ENCODE measurements at regions not wholly inside any gene's neighbourhood (a gene's known extent, or its start where the extent isn't known, plus 50 kb on each side); places are given as distances from the start of the nearest gene placed in this dataset.

GRCh38 chr17:56658648-56659047, 65.1 kb downstream of the NOG start:
- TF ChIP-seq, protein P1, sequence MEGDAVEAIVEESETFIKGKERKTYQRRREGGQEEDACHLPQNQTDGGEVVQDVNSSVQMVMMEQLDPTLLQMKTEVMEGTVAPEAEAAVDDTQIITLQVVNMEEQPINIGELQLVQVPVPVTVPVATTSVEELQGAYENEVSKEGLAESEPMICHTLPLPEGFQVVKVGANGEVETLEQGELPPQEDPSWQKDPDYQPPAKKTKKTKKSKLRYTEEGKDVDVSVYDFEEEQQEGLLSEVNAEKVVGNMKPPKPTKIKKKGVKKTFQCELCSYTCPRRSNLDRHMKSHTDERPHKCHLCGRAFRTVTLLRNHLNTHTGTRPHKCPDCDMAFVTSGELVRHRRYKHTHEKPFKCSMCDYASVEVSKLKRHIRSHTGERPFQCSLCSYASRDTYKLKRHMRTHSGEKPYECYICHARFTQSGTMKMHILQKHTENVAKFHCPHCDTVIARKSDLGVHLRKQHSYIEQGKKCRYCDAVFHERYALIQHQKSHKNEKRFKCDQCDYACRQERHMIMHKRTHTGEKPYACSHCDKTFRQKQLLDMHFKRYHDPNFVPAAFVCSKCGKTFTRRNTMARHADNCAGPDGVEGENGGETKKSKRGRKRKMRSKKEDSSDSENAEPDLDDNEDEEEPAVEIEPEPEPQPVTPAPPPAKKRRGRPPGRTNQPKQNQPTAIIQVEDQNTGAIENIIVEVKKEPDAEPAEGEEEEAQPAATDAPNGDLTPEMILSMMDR (IDR thresholded peaks at IDR 0.05; ENCODE audit: unreplicated experiment), result no peak
- no peak for DNase-seq (ENCODE audit: low spot score)
- H3K27me3 Mint-ChIP-seq (ENCODE audit: unreplicated experiment), result peaks cover 4% of the 10 kb centered on the region
- H3K4me1 Mint-ChIP-seq (ENCODE audit: unreplicated experiment), result peaks cover 9% of the 10 kb centered on the region
- no peaks in the 10 kb centered on the region for H3K9me3 Mint-ChIP-seq (ENCODE audit: unreplicated experiment)
- H3K27ac Mint-ChIP-seq (ENCODE audit: unreplicated experiment), result no peak overlapping the region
- no peak overlapping the region for H3K4me3 Mint-ChIP-seq (ENCODE audit: unreplicated experiment)
- no peaks in the 10 kb centered on the region for H3K36me3 Mint-ChIP-seq (ENCODE audit: low read depth, unreplicated experiment)

GRCh38 chr17:56659622-56660021, 66.1 kb downstream of the NOG start:
- H3K9me3 Mint-ChIP-seq (ENCODE audit: unreplicated experiment), result no peaks in the 10 kb centered on the region
- DNase-seq (ENCODE audit: low spot score), result no peak
- H3K4me1 Mint-ChIP-seq (ENCODE audit: unreplicated experiment), result peaks cover 9% of the 10 kb centered on the region
- no peak overlapping the region for H3K27ac Mint-ChIP-seq (ENCODE audit: unreplicated experiment)
- no peak overlapping the region for H3K4me3 Mint-ChIP-seq (ENCODE audit: unreplicated experiment)
- TF ChIP-seq, protein P1 (IDR thresholded peaks at IDR 0.05; ENCODE audit: unreplicated experiment), result no peak
- H3K36me3 Mint-ChIP-seq (ENCODE audit: low read depth, unreplicated experiment), result no peaks in the 10 kb centered on the region
- H3K27me3 Mint-ChIP-seq (ENCODE audit: unreplicated experiment), result peaks cover 7% of the 10 kb centered on the region

DNA sequence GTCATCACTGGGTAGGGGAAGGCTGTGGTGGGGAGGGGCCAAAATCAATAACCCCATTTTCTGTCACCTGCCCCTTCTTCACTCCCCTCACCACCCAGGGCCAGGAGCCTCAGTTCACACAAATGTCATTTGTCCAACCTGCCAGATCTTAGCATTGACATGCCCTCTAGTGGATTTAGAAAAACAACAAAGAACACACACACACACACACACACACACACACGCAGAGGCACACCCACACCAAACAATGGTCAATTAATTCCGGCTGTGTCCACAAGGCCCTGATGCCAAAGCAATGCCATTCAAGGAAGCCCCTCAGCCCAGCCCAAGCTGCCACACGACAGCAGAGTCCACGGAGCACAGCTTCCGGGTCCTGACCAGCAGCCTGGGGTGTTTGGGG, 68.4 kb downstream of the NOG start:
- no peak overlapping the region for H3K27ac Mint-ChIP-seq (ENCODE audit: unreplicated experiment)
- DNase-seq (ENCODE audit: low spot score), result no peak
- no peak overlapping the region for H3K4me3 Mint-ChIP-seq (ENCODE audit: unreplicated experiment)
- TF ChIP-seq, protein P1 (IDR thresholded peaks at IDR 0.05; ENCODE audit: unreplicated experiment), result no peak
- H3K27me3 Mint-ChIP-seq (ENCODE audit: unreplicated experiment), result peaks cover 5% of the 10 kb centered on the region
- no peaks in the 10 kb centered on the region for H3K36me3 Mint-ChIP-seq (ENCODE audit: low read depth, unreplicated experiment)
- H3K9me3 Mint-ChIP-seq (ENCODE audit: unreplicated experiment), result no peaks in the 10 kb centered on the region
- H3K4me1 Mint-ChIP-seq (ENCODE audit: unreplicated experiment), result no peaks in the 10 kb centered on the region

DNA sequence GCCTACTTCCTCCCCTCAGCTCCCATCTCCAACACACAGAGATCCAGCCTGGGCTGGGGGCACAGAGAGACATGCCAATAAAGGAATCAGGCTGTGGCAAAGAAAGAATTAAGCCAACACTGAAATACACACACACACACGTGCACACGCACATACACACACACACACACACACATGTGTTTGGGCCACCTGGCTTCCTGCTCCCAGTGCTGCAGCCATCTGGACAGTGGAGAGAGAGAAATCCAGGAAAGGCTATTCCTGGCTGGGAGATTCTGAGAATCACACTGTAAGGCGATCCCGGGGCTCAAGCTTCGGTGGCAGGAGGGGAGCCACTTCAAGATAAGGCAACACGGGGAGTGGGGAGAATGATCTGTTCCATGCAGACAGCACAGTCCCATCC, 72.4 kb downstream of the NOG start:
- no peak overlapping the region for H3K27ac Mint-ChIP-seq (ENCODE audit: unreplicated experiment)
- H3K9me3 Mint-ChIP-seq (ENCODE audit: unreplicated experiment), result no peaks in the 10 kb centered on the region
- no peak for DNase-seq (ENCODE audit: low spot score)
- H3K4me3 Mint-ChIP-seq (ENCODE audit: unreplicated experiment), result no peak overlapping the region
- no peaks in the 10 kb centered on the region for H3K4me1 Mint-ChIP-seq (ENCODE audit: unreplicated experiment)
- H3K36me3 Mint-ChIP-seq (ENCODE audit: low read depth, unreplicated experiment), result no peaks in the 10 kb centered on the region
- TF ChIP-seq, protein P1 (IDR thresholded peaks at IDR 0.05; ENCODE audit: unreplicated experiment), result no peak
- peaks cover 5% of the 10 kb centered on the region for H3K27me3 Mint-ChIP-seq (ENCODE audit: unreplicated experiment)

- H3K27ac Mint-ChIP-seq (ENCODE audit: unreplicated experiment), result no peak overlapping the region
- H3K9me3 Mint-ChIP-seq (ENCODE audit: unreplicated experiment), result no peaks in the 10 kb centered on the region
- TF ChIP-seq, protein P1 (IDR thresholded peaks at IDR 0.05; ENCODE audit: unreplicated experiment), result no peak
- peaks cover 3% of the 10 kb centered on the region for H3K27me3 Mint-ChIP-seq (ENCODE audit: unreplicated experiment)
- H3K4me3 Mint-ChIP-seq (ENCODE audit: unreplicated experiment), result no peak overlapping the region
- no peak for DNase-seq (ENCODE audit: low spot score)
- no peaks in the 10 kb centered on the region for H3K36me3 Mint-ChIP-seq (ENCODE audit: low read depth, unreplicated experiment)
- H3K4me1 Mint-ChIP-seq (ENCODE audit: unreplicated experiment), result no peaks in the 10 kb centered on the region
Observed at GRCh38 chr17:56667925-56668458, 74.5 kb downstream of the NOG start.
